ENCODE measurements at regions not wholly inside any gene's neighbourhood (a gene's known extent, or its start where the extent isn't known, plus 50 kb on each side); places are given as distances from the start of the nearest gene placed in this dataset.
A peak's percentile ranks its signal among the peaks of the same experiment; 100 is the strongest.

DNA sequence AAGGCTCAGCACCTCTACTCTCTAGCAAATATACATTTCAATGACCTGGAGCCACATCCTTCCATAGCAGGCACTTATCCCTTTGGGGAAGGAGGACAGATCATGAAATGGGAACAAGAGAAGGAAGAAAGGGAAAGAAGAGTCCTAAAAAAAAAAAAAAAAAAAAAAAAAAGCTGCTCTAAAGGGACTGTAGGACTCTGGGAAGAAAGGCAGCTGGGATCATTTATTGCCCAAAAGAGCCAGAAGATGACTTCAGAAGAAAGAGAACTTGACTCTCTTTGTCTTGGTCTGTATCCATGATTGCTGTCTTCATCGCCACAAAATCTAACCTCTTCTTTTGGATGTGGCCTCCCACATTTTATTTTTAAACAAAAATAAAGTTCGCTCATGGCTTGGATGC is 203.6 kb upstream of the CELF2 start:
- DNase-seq (ENCODE audit: low spot score) = no peak

DNA sequence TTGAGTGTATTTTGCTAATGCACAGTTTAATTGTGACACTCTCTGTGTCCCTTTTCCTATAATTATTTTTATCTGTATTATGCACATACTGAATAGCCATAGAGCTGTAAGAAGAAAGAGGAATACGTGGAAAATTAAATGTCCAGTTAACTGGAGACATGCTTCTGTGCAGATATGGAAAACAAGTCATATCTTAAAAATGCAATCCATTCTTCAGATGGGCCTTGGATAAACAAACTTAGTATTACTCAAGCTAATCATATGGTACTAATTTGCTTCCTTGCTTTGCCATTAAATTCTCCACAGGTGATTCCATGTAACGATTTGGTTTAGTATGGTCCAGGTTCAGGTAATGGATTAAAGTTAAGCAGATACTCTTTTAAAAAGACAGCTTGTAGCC is 201.2 kb upstream of the CELF2 start:
- no peak for DNase-seq (ENCODE audit: low spot score)

GRCh38 chr10:10817609-10818008 is 200.1 kb upstream of the CELF2 start:
- DNase-seq (ENCODE audit: low spot score) = no peak

DNA sequence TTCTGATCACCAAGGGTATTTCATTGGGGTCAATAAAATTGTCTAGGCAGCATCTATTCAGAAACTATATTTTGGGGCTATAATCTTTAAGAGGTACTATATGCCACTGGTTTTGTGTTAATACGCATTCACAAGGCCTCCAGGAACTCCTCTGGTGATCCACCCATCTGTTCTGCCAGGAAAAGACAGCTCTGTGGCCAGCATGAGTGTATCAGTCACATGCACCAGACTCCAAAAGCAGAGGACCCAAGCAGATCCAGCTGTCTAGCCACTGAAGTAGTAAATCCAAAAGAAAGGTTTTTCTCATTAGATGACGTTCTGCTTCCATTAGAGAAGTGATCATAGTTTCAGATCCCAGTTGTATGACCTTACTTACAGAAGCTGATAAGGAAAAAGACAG is 199.6 kb upstream of the CELF2 start:
- no peak for DNase-seq (ENCODE audit: low spot score)

GRCh38 chr10:10819206-10819856 is 198.3 kb upstream of the CELF2 start:
- no peak for DNase-seq (ENCODE audit: low spot score)

- DNase-seq (ENCODE audit: low spot score) = no peak
Observed at GRCh38 chr10:10821926-10822325, 195.7 kb upstream of the CELF2 start.

GRCh38 chr10:10824591-10825148 is 193.0 kb upstream of the CELF2 start:
- no peak for DNase-seq (ENCODE audit: low spot score)

DNA sequence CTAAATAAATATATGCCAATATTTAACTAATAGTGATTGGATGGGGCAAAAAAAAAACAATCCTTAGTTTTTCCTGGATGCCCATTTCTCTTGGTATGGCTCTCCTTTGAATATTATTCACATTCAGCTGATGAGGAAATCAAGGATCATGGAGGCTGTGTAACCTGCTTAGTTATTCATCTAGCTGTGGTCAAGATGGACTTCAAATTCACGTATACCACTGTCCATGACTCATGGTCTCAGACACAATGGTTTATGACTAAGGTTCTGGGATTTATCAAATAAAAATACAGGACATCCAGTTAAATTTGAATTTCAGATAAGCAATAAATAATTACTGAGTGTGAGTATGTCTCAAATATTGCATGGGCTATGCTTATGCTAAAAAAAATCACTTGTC is 191.5 kb upstream of the CELF2 start:
- DNase-seq (ENCODE audit: low spot score) = no peak

- no peak for DNase-seq (ENCODE audit: low spot score)
Observed at GRCh38 chr10:10828623-10829022, 189.0 kb upstream of the CELF2 start.

DNA sequence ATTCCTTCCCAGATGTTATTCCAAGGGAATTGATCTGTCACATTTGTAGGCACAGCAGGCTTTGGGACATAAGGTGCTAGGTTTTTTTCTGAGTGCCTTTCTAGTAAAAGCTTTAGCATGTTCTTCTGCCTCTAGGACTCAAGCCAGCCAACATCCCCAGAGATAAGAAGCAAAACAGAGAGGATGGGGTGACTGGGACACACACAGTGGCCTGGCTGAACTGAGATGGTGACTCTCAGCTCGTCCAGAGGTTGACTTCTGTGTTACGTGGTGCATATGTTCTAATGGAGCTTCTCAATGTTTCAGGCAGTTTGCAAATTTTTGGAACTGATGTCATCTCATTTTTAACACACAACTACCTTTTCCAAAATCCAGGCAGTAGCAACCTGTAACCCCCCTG is 188.1 kb upstream of the CELF2 start:
- no peak for DNase-seq (ENCODE audit: low spot score)

DNA sequence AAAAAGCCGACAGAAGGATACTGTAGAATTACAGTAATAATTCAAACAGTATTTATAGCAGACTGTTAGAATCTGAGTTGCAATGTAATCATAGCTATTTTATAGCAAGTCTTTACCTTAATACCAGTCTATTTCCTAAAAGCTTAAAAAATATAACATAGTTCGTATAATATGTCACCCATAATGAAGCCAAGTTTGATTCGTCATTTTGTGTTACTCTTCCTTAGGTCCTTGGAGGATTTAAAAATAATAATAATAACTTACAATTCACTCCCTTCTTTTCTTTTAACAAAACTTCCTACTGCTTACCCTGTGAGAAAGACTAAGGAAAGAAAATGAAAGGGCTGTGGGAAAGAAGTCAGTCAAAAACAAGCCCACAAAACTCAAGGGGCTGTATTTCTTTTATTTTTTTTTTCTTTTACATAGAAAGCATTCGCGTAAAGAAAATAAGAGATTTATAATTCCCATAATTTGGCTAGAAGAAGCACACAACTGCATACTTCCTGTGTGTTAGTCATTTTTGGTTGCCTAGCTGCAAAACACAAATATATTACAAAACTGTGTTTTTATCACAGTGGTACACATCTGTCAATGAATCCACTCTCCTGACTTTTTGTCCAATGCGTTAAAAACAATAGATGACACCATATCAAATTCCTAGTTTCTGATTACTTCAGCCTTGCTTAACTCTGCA is 187.2 kb upstream of the CELF2 start:
- peak; percentile 44 for DNase-seq (ENCODE audit: low spot score)

DNA sequence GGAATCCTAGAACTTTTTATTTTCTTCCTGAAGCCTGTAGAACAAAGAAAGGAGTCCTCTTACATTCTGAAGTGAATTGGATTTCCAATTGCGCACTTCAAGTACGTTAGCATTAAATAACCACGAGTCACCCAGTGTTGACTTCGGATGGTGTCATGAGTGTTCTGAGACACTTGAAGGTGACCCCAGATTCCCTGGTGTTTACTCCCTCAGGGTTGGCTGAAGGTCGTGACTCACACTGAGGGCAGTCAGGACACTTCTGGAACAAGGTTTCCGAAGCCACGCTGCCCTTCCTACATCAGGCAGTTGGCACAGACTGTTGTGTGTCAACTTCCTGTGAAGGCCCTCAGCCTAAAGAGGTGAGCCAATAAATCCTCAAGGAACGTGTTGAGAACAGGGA is 186.6 kb upstream of the CELF2 start:
- DNase-seq (ENCODE audit: low spot score) = no peak

- DNase-seq (ENCODE audit: low spot score) = no peak
Observed at GRCh38 chr10:10833955-10834354, 183.7 kb upstream of the CELF2 start.

GRCh38 chr10:10844251-10844650 is 173.4 kb upstream of the CELF2 start:
- no peak for DNase-seq (ENCODE audit: low spot score)

GRCh38 chr10:10845185-10845584 is 172.5 kb upstream of the CELF2 start:
- DNase-seq (ENCODE audit: low spot score) = no peak

- no peak for DNase-seq (ENCODE audit: low spot score)
Observed at GRCh38 chr10:10845826-10846503, 171.7 kb upstream of the CELF2 start.

- DNase-seq (ENCODE audit: low spot score) = no peak
Observed at GRCh38 chr10:10846504-10846900, 171.2 kb upstream of the CELF2 start.

DNA sequence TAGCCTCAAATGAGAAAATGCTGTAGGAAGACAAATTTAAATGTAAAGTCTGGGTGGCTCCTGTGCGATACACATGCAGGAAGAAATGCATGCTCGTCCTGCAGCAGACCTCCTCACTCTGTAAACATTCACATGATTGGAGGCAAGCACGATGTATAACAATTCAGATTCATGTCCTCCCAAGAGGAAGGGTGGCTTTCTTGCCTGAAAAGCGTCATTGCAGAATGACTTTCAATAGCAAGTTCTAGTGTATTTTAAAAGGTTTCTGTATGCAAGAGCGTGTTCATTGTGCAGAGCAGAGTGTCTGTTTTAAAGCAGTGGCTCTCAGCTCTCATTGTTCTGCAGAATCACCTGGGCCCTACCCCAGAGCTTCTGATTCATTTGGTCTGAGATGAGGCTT is 170.3 kb upstream of the CELF2 start:
- DNase-seq (ENCODE audit: low spot score) = no peak

GRCh38 chr10:10848488-10849111 is 169.1 kb upstream of the CELF2 start:
- DNase-seq (ENCODE audit: low spot score) = no peak

DNA sequence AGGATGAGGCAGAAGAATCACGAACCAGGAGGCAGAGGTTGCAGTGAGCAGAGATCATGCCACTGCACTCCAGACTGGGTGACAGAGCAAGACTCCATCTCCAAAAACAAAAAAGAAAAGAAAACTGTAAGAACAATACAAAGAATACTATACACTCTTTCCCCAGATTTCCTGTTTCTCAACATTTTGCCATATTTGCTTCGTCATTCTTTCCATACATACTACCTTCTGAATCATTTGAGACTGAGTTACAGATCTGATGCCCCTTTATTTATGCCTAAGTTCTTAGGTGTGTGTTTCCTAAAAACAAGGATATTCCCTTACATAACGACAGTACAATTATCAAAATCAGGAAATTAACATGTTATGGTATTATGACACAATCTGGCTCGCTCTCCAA is 168.4 kb upstream of the CELF2 start:
- DNase-seq (ENCODE audit: low spot score) = no peak

- no peak for DNase-seq (ENCODE audit: low spot score)
Observed at GRCh38 chr10:10850214-10850613, 167.5 kb upstream of the CELF2 start.

DNA sequence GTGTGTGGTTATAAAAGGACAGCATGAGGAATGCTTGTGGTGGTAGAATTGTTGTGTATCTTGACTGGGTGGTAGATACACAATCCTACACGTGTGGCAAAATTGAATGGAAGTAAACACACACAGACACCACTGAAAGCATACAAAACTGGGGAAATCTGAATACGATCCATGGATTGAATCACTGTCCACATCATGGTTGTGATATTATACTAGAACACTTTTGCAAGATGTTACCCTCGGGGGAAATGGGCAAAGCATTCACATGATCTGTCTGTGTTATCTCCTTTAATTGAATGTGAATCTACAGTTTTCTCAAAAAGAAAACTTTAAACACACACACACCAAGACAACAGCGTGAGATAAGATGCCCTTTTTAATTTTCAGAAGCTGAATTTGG is 165.2 kb upstream of the CELF2 start:
- no peak for DNase-seq (ENCODE audit: low spot score)

- no peak for DNase-seq (ENCODE audit: low spot score)
Observed at GRCh38 chr10:10853954-10854353, 163.7 kb upstream of the CELF2 start.
